PC-3 (cell line): ENCODE measurements at regions not wholly inside any gene's neighbourhood (a gene's known extent, or its start where the extent isn't known, plus 50 kb on each side); places are given as distances from the start of the nearest gene placed in this dataset.

Experiments
- ATAC-seq: fragments of 200-7000 bp; cut with Tn5 transposase; 2 replicates; pipeline ENCODE4 v1.9.1; 2020; ENCODE audit warnings: mild to moderate bottlenecking, moderate library complexity
- BruUV-seq: library from RNA; stranded (reverse); fragments of 400-500 nt; replicated peaks from 2 replicates; lab custom pipeline; 2021; lab: Mats Ljungman, UMichigan
- CTCF ChIA-PET: fragments of 300-600 bp; sonication (Branson Sonifier 250); formaldehyde crosslinking; loops from one replicate; lab custom pipeline; 2022; ENCODE audit warnings: antibody characterized with exemption; lab: Charles Lee
- POLR2A ChIA-PET: fragments of 300-600 bp; sonication (Branson Sonifier 250); formaldehyde crosslinking; loops from one replicate; lab custom pipeline; 2022; ENCODE audit warnings: antibody characterized with exemption; ENCODE audit not compliant: unreplicated experiment; lab: Charles Lee
- DNase-seq: peaks from one replicate; pipeline ENCODE4 v3.0.0-alpha.2; 2015
- H2AFZ ChIP-seq: fragments of 300-600 bp; sonication (generic); 2 replicates; pipeline ENCODE4 v1.6.0; 2016; ENCODE audit warnings: antibody characterized with exemption, low read length
- H3F3A ChIP-seq: fragments of 300-600 bp; sonication (generic); one replicate; pipeline ENCODE4 v1.6.0; 2017; ENCODE audit warnings: antibody characterized with exemption, low read length, control low read depth, mild to moderate bottlenecking; ENCODE audit not compliant: unreplicated experiment
- H3K27ac ChIP-seq: fragments of 300-600 bp; sonication (generic); 2 replicates; pipeline ENCODE4 v1.5.1; 2016; ENCODE audit warnings: mild to moderate bottlenecking, low read length
- H3K27me3 ChIP-seq: fragments of 300-600 bp; sonication (generic); 2 replicates; pipeline ENCODE4 v1.6.1; 2016; ENCODE audit warnings: low read length, mixed read lengths
- H3K36me3 ChIP-seq: fragments of 300-600 bp; sonication (generic); 2 replicates; pipeline ENCODE4 v1.6.1; 2016; ENCODE audit warnings: low read depth, mixed run types, low read length, mixed read lengths
- H3K4me1 ChIP-seq: fragments of 300-600 bp; sonication (generic); 2 replicates; pipeline ENCODE4 v1.5.1; 2016; ENCODE audit warnings: low read length; ENCODE audit not compliant: insufficient read depth
- H3K4me2 ChIP-seq: fragments of 300-600 bp; sonication (generic); 2 replicates; pipeline ENCODE4 v1.6.0; 2016; ENCODE audit warnings: low read length
- H3K4me3 ChIP-seq: fragments of 300-600 bp; sonication (generic); 2 replicates; pipeline ENCODE4 v1.5.1; 2016; ENCODE audit warnings: mild to moderate bottlenecking, low read length, mixed read lengths
- H3K79me2 ChIP-seq: fragments of 300-600 bp; sonication (generic); 2 replicates; pipeline ENCODE4 v1.6.1; 2017; ENCODE audit warnings: low read length, mixed read lengths
- H3K9ac ChIP-seq: fragments of 300-600 bp; sonication (generic); 2 replicates; pipeline ENCODE4 v1.6.0; 2016; ENCODE audit warnings: mild to moderate bottlenecking, low read length
- H3K9me2 ChIP-seq: fragments of 300-600 bp; sonication (generic); replicated peaks from 2 replicates; pipeline ENCODE4 v1.6.1; 2016; ENCODE audit warnings: mixed run types, low read length, mixed read lengths
- H3K9me3 ChIP-seq: fragments of 300-600 bp; sonication (generic); 2 replicates; pipeline ENCODE4 v1.6.1; 2016; ENCODE audit warnings: low read length, mixed read lengths
- H4K20me1 ChIP-seq: fragments of 300-600 bp; sonication (generic); 2 replicates; pipeline ENCODE4 v1.6.1; 2016; ENCODE audit warnings: low read length, mixed read lengths
- EZH2 ChIP-seq: fragments of 300-600 bp; sonication (generic); IDR thresholded peaks from one replicate; pipeline ENCODE4 v1.6.1; 2017; ENCODE audit warnings: antibody characterized with exemption, mild to moderate bottlenecking, low read length; ENCODE audit not compliant: unreplicated experiment
- EZH2phosphoT487 ChIP-seq: fragments of 300-600 bp; sonication (generic); IDR thresholded peaks from 2 replicates; pipeline ENCODE4 v1.6.1; 2018; ENCODE audit warnings: mild to moderate bottlenecking, antibody characterized with exemption, low read length, borderline replicate concordance
- intact Hi-C: fragments of 100-400 bp; cut with micrococcal nuclease; formaldehyde crosslinking; loops from 2 replicates; pipeline ENCODE4 v1.9.0; 2023
- TF ChIP-seq, protein P1 (sequence below): fragments of 300-600 bp; sonication (generic); conservative IDR thresholded peaks from 2 replicates; pipeline ENCODE4 v1.5.1; 2017; ENCODE audit warnings: antibody characterized with exemption, low read depth, mild to moderate bottlenecking, low read length

DNA sequence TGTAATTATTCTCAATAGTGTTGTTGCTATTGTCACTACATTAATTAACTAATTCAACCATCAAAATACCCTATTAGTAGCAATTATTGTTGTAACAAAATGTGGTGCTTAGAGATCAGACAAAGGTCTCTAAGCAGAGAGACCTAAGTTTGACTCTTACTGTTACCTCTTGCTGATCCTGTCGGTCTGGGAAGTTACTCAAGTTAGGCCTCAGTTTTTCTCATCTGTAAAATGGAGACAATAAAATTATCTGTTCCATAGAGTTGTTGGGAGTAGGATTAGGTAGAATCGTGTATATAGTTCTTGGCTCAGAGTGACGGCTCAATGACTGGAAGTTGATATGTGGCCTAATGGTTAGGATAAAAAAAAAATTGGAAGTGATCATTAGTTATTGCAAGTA lies 69.8 kb upstream of the ARL8B start:
- intact Hi-C loops, result no loop called here

DNA sequence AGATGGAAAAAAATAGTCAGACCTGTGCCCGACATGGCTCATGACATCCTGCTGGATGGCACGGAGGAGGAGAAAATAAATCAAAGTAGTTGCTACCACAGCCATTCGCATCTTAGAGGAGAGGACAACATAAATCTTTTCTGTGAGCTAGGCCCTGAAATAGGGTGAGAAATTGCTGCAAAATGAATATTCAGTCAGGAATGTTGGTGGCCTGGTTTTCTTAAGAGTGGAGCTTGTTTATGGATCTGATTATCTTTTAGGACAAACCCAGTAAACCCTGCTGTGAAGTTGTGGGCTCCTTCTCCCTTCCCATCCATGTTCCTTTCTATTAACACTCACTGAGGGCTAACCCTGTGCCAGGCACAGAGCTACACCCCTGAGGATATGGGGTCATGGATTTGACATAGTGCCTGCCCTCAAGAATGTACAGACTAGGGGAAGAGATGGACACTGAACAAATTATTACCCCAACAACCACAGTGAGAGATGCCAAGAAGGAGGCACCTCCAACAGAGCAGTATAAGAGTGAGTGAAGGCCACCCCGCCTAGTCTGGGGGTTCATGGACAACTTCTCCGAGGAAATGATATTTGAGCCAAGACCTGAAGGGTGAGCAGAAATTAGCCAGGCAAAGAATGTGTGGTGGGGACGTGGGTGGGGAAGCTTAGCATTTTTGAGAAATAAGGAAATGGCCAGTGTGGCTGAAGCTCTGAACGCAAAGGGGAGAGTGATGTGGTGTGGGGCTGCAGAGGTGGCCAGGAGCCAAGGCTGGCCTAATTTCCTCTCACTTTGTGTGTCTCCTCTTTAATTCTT lies 68.9 kb upstream of the ARL8B start:
- no peak overlapping the region for H3K4me2 ChIP-seq
- BruUV-seq, result no TSS peak
- ATAC-seq, result no peak

More for the DNA sequence above, 69.8 kb upstream of the ARL8B start:
- peaks cover under 1% of the 10 kb centered on the region; the same call in 1 of the 2 replicates for H3K4me1 ChIP-seq
- no peak overlapping the region for H3K27ac ChIP-seq
- H3K27me3 ChIP-seq, result no peaks in the 10 kb centered on the region
- no peaks in the 10 kb centered on the region for H3K36me3 ChIP-seq
- POLR2A ChIA-PET, result no interaction called here
- TF ChIP-seq EZH2, result no peak
- TF ChIP-seq, protein P1, sequence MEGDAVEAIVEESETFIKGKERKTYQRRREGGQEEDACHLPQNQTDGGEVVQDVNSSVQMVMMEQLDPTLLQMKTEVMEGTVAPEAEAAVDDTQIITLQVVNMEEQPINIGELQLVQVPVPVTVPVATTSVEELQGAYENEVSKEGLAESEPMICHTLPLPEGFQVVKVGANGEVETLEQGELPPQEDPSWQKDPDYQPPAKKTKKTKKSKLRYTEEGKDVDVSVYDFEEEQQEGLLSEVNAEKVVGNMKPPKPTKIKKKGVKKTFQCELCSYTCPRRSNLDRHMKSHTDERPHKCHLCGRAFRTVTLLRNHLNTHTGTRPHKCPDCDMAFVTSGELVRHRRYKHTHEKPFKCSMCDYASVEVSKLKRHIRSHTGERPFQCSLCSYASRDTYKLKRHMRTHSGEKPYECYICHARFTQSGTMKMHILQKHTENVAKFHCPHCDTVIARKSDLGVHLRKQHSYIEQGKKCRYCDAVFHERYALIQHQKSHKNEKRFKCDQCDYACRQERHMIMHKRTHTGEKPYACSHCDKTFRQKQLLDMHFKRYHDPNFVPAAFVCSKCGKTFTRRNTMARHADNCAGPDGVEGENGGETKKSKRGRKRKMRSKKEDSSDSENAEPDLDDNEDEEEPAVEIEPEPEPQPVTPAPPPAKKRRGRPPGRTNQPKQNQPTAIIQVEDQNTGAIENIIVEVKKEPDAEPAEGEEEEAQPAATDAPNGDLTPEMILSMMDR, result no peak
- TF ChIP-seq EZH2phosphoT487, result no peak
- CTCF ChIA-PET, result no interaction called here
- H3K9me2 ChIP-seq, result no peaks in the 10 kb centered on the region
- no peaks in the 10 kb centered on the region for H3F3A ChIP-seq
- DNase-seq, result no peak
- no TSS peak for BruUV-seq
- no peak overlapping the region for H3K9ac ChIP-seq
- no peak for ATAC-seq
- no peak overlapping the region for H3K4me3 ChIP-seq
- H4K20me1 ChIP-seq, result no peaks in the 10 kb centered on the region
- H2AFZ ChIP-seq, result no peak overlapping the region
- H3K9me3 ChIP-seq, result no peaks in the 10 kb centered on the region
- no peak overlapping the region for H3K4me2 ChIP-seq
- no peaks in the 10 kb centered on the region for H3K79me2 ChIP-seq

More for the DNA sequence above, 68.9 kb upstream of the ARL8B start:
- Histone ChIP-seq H3K36me3 (no peaks in the 10 kb centered on the region), H3K27ac (no peak overlapping the region), H3F3A (no peaks in the 10 kb centered on the region), H3K9me2 (no peaks in the 10 kb centered on the region), H3K9ac (no peak overlapping the region), H3K4me3 (no peak overlapping the region), H3K9me3 (no peaks in the 10 kb centered on the region), H3K27me3 (no peaks in the 10 kb centered on the region), H2AFZ (no peak overlapping the region), H3K4me1 (peaks cover 9% of the 10 kb centered on the region), H3K79me2 (no peaks in the 10 kb centered on the region), H4K20me1 (no peaks in the 10 kb centered on the region)
- intact Hi-C loops, result no loop called here
- ChIA-PET POLR2A (interaction anchor here (0.7 kb wide), 1 partner anchor 281 kb away, joined by 5 read pairs; no protein-coding TSS in a partner anchor), CTCF (interaction anchor here (1.4 kb wide), 1 partner anchor 341 kb away, joined by 5 read pairs; no protein-coding TSS in a partner anchor)
- TF ChIP-seq, protein P1, result no peak
- TF ChIP-seq EZH2phosphoT487 (no peak), EZH2 (no peak)
- DNase-seq, result peak; percentile 46
